Fibroblast of lung (primary cell): ENCODE measurements at regions not wholly inside any gene's neighbourhood (a gene's known extent, or its start where the extent isn't known, plus 50 kb on each side); places are given as distances from the start of the nearest gene placed in this dataset.

Experiments used
- EZH2 ChIP-seq: IDR thresholded peaks from 2 replicates; pipeline ENCODE4 v1.5.1; 2012; ENCODE audit warnings: low read length, control low read depth, mild to moderate bottlenecking; ENCODE audit errors: missing control alignments
- TF ChIP-seq, protein P1 (sequence below), 2 donors: IDR thresholded peaks in 1 of 2; conservative IDR thresholded peaks in 1 of 2; 1 replicate in 1 of 2; 2 replicates in 1 of 2; pipeline ENCODE4 v1.5.1; 2011 to 2012; ENCODE audit warnings: low read length in 2 of 2, control low read depth in 1 of 2, inconsistent platforms in 1 of 2, low read depth in 1 of 2, mild to moderate bottlenecking in 1 of 2

DNA sequence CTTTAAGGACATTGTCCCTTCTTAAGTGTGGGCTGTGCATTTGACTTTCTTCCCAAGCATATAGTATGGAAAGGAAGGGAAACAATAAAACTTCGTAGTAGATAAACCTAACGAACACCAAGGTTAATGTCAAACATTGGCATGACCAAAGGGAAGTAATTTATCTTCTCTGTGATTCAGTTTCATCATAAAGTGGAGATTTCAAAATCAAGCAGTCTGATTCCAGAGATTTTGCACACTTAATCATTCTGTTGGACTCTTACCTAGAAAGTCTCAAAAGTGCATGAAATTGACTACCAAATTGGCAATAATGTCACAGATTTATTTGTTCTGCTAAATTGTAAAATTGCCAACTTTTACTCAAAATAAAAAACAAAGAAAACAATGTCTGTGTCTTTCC, 559.7 kb downstream of the JRKL start:
- TF ChIP-seq, protein P1, sequence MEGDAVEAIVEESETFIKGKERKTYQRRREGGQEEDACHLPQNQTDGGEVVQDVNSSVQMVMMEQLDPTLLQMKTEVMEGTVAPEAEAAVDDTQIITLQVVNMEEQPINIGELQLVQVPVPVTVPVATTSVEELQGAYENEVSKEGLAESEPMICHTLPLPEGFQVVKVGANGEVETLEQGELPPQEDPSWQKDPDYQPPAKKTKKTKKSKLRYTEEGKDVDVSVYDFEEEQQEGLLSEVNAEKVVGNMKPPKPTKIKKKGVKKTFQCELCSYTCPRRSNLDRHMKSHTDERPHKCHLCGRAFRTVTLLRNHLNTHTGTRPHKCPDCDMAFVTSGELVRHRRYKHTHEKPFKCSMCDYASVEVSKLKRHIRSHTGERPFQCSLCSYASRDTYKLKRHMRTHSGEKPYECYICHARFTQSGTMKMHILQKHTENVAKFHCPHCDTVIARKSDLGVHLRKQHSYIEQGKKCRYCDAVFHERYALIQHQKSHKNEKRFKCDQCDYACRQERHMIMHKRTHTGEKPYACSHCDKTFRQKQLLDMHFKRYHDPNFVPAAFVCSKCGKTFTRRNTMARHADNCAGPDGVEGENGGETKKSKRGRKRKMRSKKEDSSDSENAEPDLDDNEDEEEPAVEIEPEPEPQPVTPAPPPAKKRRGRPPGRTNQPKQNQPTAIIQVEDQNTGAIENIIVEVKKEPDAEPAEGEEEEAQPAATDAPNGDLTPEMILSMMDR (conservative IDR thresholded peaks at IDR 0.05 in 1 of 2, IDR thresholded peaks at IDR 0.05 in 1 of 2; ENCODE audit: low read depth in 1 of 2, low read length in 2 of 2) = no peak
- TF ChIP-seq EZH2 = no peak
